ENCODE measurements at regions not wholly inside any gene's neighbourhood (a gene's known extent, or its start where the extent isn't known, plus 50 kb on each side); places are given as distances from the start of the nearest gene placed in this dataset.
"Not testable (repeated sequence)": the region's sequence is repeated elsewhere in the genome, so short reads cannot be mapped to it uniquely, and the experiment has no call there.

GRCh38 chr10:29784175-29784773 lies 149.5 kb upstream of the SVIL start:
- DNase-seq, result no peak

DNA sequence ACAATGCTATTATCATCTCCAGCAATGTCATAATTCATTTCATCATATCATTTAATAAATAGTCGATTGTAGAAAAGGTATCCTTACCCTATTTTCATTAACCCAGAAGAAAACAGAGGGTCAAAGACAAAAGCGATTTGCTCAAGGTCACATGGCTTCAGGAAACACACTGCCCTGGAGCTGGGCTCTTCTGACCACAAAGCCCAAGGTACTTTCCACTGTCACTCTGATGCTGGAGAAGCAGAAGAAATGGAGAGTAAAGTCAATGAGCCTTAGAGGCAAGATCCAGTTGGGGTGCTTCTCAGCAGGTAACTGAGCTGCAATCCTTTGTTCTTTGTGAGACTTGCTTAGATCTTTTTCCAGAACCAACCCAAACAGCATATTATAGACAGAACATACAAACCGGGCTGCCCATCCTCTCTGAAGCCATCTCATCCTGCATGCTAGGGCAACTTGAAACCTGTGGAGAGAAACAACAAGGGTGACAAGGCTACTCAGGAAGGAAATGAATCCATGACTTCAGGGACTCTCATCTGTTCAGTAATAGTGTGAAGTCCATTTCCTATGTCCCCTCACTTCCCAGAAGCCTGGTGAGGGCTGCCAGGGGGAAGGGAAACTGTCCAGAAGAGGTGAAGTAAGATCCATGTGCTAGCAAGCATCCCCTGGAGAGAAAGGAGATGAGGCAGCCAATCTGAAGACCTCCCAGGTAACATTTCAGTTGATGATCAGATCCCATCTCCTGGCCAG lies 148.6 kb upstream of the SVIL start:
- no peak for DNase-seq

- no peak for DNase-seq
Observed at GRCh38 chr10:29780639-29781038, 145.9 kb upstream of the SVIL start.

DNA sequence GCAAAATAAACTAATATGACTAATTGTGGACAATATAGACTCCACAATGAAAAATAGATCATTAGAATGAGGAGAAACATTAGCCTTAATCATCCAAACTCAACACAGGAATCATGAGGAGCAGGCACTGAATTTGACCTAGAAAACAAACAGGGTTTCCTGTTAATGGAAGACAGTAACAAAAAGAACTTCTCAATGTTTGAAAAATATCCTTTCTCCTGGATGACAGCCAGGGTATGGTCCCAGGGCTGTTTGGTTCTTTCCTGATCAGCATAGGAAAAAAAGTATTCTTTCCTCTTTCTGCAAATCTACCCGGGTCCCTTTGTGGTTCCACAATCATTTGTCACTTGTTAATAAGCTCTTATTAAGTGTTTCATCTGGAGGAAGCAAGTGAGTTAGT lies 145.3 kb upstream of the SVIL start:
- no peak for DNase-seq

DNA sequence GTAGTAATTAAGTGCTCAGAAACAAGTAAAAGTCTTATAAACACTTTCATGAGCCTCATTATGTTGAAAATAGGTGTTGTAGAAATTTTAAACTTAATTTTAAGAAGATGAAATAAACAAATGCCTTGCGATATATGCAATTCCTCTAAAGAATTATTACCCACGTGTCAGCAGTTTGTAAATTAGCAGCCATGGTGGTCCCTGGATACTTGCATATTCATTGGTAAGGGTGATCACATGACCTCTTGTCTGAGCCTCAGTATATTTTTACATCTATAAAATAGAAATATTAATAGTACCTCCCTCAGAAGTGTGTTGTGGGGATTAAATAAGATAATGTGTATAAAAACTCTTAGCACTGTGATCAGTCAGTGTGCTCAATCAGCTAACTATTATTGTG lies 141.5 kb upstream of the SVIL start:
- DNase-seq, result no peak

DNA sequence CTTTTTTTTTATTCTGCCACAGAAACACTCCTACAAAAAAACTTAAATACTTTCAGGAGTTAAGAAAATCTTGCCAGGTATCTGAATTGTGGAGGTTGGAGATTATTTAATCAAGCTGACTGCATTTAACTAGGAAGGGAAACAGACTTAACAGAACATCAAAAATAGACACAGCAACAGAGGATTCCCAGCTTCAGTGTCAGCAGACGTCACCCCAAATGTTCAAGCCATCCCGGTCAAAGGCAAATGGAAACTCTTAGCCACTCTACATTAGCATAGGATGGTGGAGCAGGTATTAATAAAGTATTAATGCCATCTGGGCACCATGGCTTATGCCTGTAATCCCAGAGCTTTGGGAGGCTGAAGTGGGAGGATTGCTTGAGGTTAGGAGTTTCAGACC lies 139.7 kb upstream of the SVIL start:
- no peak for DNase-seq

GRCh38 chr10:29773675-29774091 lies 138.9 kb upstream of the SVIL start:
- DNase-seq, result no peak

DNA sequence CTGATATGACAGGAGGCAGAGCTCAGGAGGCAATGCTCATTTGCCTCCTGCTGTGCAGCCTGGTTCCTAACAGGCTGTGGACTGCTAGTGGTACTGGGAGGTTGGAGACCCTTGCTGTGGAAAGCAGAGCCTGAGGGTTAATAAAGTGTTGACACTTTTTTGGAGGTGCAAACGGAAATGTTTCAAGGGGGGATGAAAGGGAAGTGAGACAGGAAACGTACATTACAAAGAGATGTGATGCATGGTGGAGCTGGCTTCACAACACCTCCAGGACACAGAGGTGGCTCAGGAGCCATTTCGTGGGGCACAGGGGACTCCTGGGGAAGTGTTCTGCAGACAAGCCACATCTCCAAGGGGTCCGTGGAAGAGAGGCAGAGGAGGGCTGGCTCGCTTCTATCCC lies 137.6 kb upstream of the SVIL start:
- DNase-seq, result no peak

DNA sequence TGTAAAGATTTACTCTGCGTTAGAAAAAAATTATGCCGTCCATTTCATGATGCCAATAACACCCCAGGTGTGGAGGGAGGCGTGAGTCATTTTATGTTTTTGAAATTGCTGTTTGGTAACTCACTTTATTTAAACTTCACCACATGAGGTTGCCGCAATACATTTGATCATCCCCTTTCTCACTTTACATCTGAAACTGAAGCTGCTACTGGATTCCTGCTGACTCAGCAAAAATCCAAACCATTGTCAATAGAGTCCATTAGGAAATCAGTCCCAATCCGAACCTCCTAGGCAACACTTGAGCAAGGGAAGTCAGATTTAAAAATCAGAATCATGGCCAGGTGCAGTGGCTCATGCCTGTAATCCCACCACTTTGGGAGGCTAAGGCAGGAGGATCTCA lies 136.6 kb upstream of the SVIL start:
- DNase-seq, result no peak

DNA sequence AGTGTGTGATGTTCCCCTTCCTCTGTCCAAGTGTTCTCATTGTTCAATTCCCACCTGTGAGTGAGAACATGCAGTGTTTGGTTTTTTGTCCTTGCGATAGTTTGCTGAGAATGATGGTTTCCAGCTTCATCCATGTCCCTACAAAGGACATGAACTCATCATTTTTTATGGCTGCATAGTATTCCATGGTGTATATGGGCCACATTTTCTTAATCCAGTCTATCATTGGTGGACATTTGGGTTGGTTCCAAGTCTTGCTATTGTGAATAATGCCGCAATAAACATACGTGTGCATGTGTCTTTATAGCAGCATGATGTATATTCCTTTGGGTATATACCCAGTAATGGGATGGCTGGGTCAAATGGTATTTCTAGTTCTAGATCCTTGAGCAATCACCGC lies 134.5 kb upstream of the SVIL start:
- not testable (repeated sequence) for DNase-seq

- DNase-seq, result no peak
Observed at GRCh38 chr10:29767968-29768367, 133.2 kb upstream of the SVIL start.

GRCh38 chr10:29766753-29767152 lies 132.0 kb upstream of the SVIL start:
- DNase-seq, result no peak

GRCh38 chr10:29765330-29765729 lies 130.6 kb upstream of the SVIL start:
- DNase-seq, result no peak

DNA sequence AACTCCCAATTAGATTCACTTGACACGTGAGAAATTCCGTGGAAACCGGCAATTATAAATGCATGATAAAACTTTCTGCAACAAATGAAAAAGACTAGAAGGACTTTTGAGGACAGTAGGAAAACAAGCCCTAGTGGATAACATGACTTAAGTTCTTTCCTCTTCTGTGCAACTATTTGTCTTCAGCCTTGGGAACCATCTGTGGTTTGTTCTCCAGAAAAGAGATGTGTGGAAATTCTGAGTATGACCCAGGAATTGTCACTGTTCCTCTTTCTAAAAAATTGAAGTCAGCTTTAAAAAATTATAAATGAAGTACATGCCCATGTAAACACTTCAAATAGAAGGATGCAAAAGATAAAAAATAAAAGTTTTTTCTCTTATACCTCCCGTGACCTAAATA lies 128.6 kb upstream of the SVIL start:
- DNase-seq, result no peak

DNA sequence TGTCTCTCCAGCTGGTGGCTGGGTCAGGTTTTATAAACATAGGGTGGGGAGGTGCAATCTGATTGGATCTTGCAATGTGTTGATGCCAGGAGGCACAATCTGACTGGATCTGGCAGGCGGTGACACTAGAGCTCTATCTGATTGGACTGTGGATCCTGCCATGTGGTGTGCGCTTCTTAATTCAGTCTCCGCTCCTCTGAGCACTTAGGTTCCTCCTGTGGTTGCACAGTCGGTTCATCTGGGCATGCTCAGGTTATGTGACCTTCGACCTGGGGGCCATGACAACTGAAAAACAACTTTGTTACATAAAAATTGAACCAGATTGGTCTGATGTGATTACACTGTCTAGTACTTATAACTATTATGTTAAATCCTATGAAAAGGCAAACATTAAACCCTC lies 127.1 kb upstream of the SVIL start:
- DNase-seq, result no peak

GRCh38 chr10:29760138-29760900 lies 125.5 kb upstream of the SVIL start:
- no peak for DNase-seq

DNA sequence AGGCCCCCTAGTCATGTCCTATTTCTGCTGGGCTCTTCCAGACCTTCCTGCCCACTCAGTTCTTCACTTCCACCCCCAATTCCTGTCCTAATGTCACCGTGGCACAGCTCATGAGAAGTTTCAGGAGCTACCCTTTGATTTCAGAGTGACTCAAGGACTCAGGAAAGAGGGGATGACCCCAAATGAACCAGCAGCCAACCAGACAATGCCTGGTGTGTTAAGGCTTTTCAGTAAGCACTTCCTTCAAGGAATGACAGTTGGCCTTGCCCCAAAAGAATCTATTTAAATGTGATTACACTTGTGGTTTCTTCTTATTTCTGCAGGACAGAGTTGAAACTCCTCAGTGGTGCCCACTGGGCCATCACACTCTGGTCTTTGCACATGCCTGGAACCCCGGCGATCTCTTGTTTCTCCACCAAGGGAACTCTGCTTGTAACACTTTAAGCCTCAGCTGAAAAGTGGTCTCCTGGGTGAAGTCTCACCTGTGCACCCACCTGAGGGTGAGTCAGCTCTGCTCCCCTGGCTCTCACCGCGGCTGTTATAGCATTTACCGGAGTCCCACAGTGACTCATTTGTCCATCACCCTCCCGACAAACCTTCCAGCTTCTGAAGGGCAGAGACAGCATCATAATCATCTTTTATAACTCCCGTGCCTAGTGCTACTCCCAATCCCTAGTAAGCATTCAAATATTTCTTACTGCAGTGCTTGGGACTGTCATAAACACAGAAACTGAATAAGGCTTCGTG lies 123.0 kb upstream of the SVIL start:
- no peak for DNase-seq

GRCh38 chr10:29756451-29756850 lies 121.7 kb upstream of the SVIL start:
- no peak for DNase-seq

DNA sequence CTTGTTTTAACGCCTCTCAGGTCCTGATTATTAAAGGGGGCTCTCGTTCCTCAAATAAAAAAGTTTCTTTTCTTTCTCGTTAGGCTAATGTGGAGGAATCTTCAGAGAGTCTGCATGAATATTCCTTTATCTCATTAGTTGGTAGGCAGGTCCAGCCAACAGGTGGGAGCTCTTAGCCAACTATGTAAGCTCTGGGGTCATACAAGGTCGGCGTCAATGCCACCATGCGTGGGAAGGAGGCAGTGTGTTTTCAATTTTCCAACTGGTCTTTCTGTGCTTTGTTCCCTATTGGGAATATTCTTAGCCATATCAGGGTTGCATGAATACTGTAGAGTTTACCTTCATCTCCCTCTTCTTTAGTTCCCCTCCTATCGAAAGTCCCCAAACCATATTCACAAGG lies 118.5 kb upstream of the SVIL start:
- DNase-seq, result no peak

DNA sequence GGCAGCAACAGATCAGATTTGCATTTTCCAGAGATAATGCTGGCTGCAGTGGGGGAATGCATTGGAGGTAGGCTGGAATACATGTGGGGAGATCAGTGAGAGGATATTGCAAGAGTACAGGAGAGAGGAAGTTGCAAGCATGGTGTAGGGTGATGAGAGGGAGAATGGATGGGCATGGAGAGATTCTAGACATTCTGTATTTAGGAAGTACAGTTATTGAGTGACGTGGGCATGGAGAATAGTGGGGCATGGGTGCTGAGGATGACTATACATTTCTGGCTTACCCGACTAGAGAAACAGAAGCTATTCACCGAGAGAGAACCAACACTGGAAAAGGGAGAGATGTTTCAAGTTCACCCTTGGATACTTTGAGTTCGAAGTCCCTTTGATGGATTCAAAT lies 116.9 kb upstream of the SVIL start:
- DNase-seq, result no peak

DNA sequence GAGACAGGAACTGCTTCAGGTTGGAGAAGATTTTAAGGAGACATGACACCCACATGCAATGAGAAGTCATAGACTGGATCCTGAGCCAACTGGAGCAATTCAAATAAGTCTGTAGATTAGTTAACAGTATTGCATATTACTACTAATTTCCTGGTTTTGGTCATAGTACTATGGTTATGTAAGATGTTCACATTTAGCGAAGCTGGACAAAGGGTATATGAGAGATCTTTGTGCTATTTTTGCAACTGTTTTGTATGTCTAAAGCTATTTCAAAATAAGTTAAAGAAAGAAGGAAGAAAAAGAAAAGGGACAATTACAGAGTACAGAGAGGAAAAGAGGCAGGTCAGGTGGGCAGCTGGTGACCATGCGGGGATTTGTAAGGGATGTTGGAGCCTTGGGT lies 116.5 kb upstream of the SVIL start:
- DNase-seq, result no peak

DNA sequence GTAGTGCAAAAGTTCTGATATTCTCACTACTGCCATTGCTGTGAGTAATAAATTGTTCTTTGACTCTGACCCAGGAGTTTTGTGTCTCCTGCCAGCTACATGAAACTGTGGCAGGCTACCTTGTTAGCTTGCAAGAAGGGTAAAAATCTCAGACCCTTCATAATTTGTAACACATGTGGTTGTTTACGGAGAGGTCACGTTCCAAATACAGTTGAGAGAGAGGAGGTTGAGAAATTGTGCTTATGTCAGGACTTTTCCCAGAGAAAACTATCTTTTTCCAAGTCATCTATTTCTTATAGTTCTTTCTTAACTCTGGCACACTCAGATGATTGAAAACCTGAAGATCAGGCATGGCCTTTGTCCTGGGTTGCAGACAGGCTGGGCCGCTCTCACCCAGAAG lies 114.4 kb upstream of the SVIL start:
- DNase-seq, result no peak

GRCh38 chr10:29748109-29748650 lies 113.4 kb upstream of the SVIL start:
- DNase-seq, result no peak

Data from DMS79 treated with DMSO at 0.1 percent for 48 hours (cell line).